RWPE2 (cell line): ENCODE measurements at regions not wholly inside any gene's neighbourhood (a gene's known extent, or its start where the extent isn't known, plus 50 kb on each side); places are given as distances from the start of the nearest gene placed in this dataset.
"Not testable (repeated sequence)": the region's sequence is repeated elsewhere in the genome, so short reads cannot be mapped to it uniquely, and the experiment has no call there.

Experiments used
- ATAC-seq: fragments of 200-7000 bp; cut with Tn5 transposase; 3 replicates; pipeline ENCODE4 v1.9.1; 2021; ENCODE audit warnings: low read depth
- DNase-seq: peaks from one replicate; pipeline ENCODE4 v3.0.0-alpha.2; 2020; ENCODE audit warnings: low spot score
- H3K27ac ChIP-seq: fragments of 450-650 bp; 2 replicates; pipeline ENCODE4 v1.5.1; 2017; ENCODE audit warnings: mild to moderate bottlenecking; ENCODE audit not compliant: poor library complexity, severe bottlenecking
- H3K27me3 ChIP-seq: fragments of 250-450 bp; sonication (Bioruptor Pico); 2 replicates; pipeline ENCODE4 v1.5.1; 2021; ENCODE audit warnings: mild to moderate bottlenecking, moderate library complexity; ENCODE audit not compliant: insufficient read depth, poor library complexity, severe bottlenecking
- H3K36me3 ChIP-seq: fragments of 250-450 bp; sonication (Bioruptor Pico); 2 replicates; pipeline ENCODE4 v1.5.1; 2020; ENCODE audit warnings: low read depth, mild to moderate bottlenecking, moderate library complexity
- H3K4me1 ChIP-seq: fragments of 250-450 bp; sonication (Bioruptor Pico); 2 replicates; pipeline ENCODE4 v1.5.1; 2021; ENCODE audit warnings: mild to moderate bottlenecking, moderate library complexity; ENCODE audit not compliant: insufficient read depth, poor library complexity, severe bottlenecking
- H3K4me3 ChIP-seq: fragments of 250-450 bp; sonication (Bioruptor Pico); 2 replicates; pipeline ENCODE4 v1.5.1; 2021; ENCODE audit warnings: mild to moderate bottlenecking, moderate library complexity; ENCODE audit not compliant: severe bottlenecking
- H3K9me3 ChIP-seq: fragments of 250-450 bp; sonication (Bioruptor Pico); 2 replicates; pipeline ENCODE4 v1.5.1; 2021; ENCODE audit warnings: mild to moderate bottlenecking, moderate library complexity; ENCODE audit not compliant: severe bottlenecking
- TF ChIP-seq, protein P1 (sequence below): fragments of 450-650 bp; IDR thresholded peaks from one replicate; pipeline ENCODE4 v1.5.1; 2017; ENCODE audit warnings: mild to moderate bottlenecking, moderate library complexity; ENCODE audit not compliant: poor library complexity, severe bottlenecking

GRCh38 chr9:1173211-1173610 is 123.1 kb downstream of the DMRT2 start:
- H3K27me3 ChIP-seq = no peaks in the 10 kb centered on the region
- no peak overlapping the region for H3K27ac ChIP-seq
- ATAC-seq (no peak), DNase-seq (no peak)
- no peaks in the 10 kb centered on the region for H3K4me1 ChIP-seq
- H3K4me3 ChIP-seq = no peak overlapping the region
- H3K9me3 ChIP-seq = no peaks in the 10 kb centered on the region
- TF ChIP-seq, protein P1, sequence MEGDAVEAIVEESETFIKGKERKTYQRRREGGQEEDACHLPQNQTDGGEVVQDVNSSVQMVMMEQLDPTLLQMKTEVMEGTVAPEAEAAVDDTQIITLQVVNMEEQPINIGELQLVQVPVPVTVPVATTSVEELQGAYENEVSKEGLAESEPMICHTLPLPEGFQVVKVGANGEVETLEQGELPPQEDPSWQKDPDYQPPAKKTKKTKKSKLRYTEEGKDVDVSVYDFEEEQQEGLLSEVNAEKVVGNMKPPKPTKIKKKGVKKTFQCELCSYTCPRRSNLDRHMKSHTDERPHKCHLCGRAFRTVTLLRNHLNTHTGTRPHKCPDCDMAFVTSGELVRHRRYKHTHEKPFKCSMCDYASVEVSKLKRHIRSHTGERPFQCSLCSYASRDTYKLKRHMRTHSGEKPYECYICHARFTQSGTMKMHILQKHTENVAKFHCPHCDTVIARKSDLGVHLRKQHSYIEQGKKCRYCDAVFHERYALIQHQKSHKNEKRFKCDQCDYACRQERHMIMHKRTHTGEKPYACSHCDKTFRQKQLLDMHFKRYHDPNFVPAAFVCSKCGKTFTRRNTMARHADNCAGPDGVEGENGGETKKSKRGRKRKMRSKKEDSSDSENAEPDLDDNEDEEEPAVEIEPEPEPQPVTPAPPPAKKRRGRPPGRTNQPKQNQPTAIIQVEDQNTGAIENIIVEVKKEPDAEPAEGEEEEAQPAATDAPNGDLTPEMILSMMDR = no peak
- no peaks in the 10 kb centered on the region for H3K36me3 ChIP-seq

GRCh38 chr9:1173993-1174392 is 123.8 kb downstream of the DMRT2 start:
- no peaks in the 10 kb centered on the region for H3K27me3 ChIP-seq
- no peaks in the 10 kb centered on the region for H3K9me3 ChIP-seq
- no peak overlapping the region for H3K27ac ChIP-seq
- no peaks in the 10 kb centered on the region for H3K36me3 ChIP-seq
- H3K4me1 ChIP-seq = no peaks in the 10 kb centered on the region
- ATAC-seq = no peak
- no peak for DNase-seq
- TF ChIP-seq, protein P1 = no peak
- no peak overlapping the region for H3K4me3 ChIP-seq

- Histone ChIP-seq H3K27me3 (no peaks in the 10 kb centered on the region), H3K4me1 (no peaks in the 10 kb centered on the region), H3K4me3 (no peak overlapping the region), H3K27ac (no peak overlapping the region), H3K36me3 (no peaks in the 10 kb centered on the region), H3K9me3 (no peaks in the 10 kb centered on the region)
- no peak for DNase-seq
- ATAC-seq = no peak
- TF ChIP-seq, protein P1 = no peak
These were observed 129.2 kb downstream of the DMRT2 start for GRCh38 chr9:1179366-1179765.

- H3K27me3 ChIP-seq = no peaks in the 10 kb centered on the region
- H3K4me3 ChIP-seq = no peak overlapping the region
- no peaks in the 10 kb centered on the region for H3K9me3 ChIP-seq
- H3K36me3 ChIP-seq = no peaks in the 10 kb centered on the region
- DNase-seq = no peak
- H3K27ac ChIP-seq = no peak overlapping the region
- TF ChIP-seq, protein P1 = no peak
- no peak for ATAC-seq
- H3K4me1 ChIP-seq = no peaks in the 10 kb centered on the region
These were observed 134.0 kb downstream of the DMRT2 start for GRCh38 chr9:1184146-1184545.

- ATAC-seq, H3K4me1 ChIP-seq, H3K9me3 ChIP-seq, DNase-seq, H3K27ac ChIP-seq, H3K36me3 ChIP-seq, H3K4me3 ChIP-seq, H3K27me3 ChIP-seq: not testable (repeated sequence)
These were observed 137.0 kb downstream of the DMRT2 start for GRCh38 chr9:1187137-1187536.

GRCh38 chr9:1195636-1196035 is 145.5 kb downstream of the DMRT2 start:
- ATAC-seq, H3K9me3 ChIP-seq, DNase-seq, H3K36me3 ChIP-seq, H3K4me3 ChIP-seq, H3K27me3 ChIP-seq, H3K27ac ChIP-seq: not testable (repeated sequence)
- peaks cover 16% of the 10 kb centered on the region for H3K4me1 ChIP-seq
